ENCODE measurements at regions not wholly inside any gene's neighbourhood (a gene's known extent, or its start where the extent isn't known, plus 50 kb on each side); places are given as distances from the start of the nearest gene placed in this dataset.

GRCh38 chr21:29396951-29397455, 98.3 kb downstream of the BACH1 start:
- TF ChIP-seq CTCF (optimal IDR thresholded peaks at IDR 0.05 in 1 of 3, IDR thresholded peaks at IDR 0.05 in 1 of 3, conservative IDR thresholded peaks at IDR 0.05 in 1 of 3; ENCODE audit: extremely low read depth in 1 of 3, insufficient read depth in 2 of 3, low read length in 3 of 3) (no peak), EZH2 (IDR thresholded peaks at IDR 0.05; ENCODE audit: low read length) (no peak)
